ENCODE measurements at regions not wholly inside any gene's neighbourhood (a gene's known extent, or its start where the extent isn't known, plus 50 kb on each side); places are given as distances from the start of the nearest gene placed in this dataset.

DNA sequence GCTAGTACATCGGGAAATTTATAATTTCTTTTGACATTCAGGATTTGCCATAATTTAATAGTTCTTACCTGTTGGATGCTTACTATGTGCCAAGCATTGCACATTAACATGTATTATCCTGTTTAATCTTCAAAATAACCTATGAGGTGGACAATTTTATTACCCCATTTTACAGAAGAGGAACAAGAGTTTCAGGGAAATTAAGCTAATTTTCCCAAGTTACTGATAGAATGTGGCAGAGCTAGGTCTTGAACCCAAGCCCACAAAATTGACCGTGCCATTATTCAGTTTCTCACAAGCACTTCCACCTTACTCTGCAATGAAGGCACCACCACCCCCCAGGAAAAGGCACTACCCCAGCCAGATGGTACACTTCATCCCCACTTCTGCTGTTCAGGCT lies 161.1 kb upstream of the PLEKHG7 start:
- Histone ChIP-seq H3K9me2 (ENCODE audit: insufficient read depth) (no peaks in the 10 kb centered on the region), H3K4me2 (ENCODE audit: low read length) (no peak overlapping the region), H3K36me3 (ENCODE audit: control insufficient read depth in 1 of 2, insufficient read depth in 2 of 2, low read length in 2 of 2) (no peaks in the 10 kb centered on the region), H3K27ac (ENCODE audit: low read depth, low read length) (no peak overlapping the region), H3K4me1 (ENCODE audit: control insufficient read depth in 1 of 2, insufficient read depth in 2 of 2, low read length in 2 of 2) (peaks cover 8 to 25% of the 10 kb centered on the region in 2 experiments; a peak in 3 of 4 replicates), H3K9me3 (ENCODE audit: control insufficient read depth in 1 of 2, insufficient read depth in 1 of 2, low read depth in 1 of 2, low read length in 2 of 2) (no peaks in the 10 kb centered on the region), H3K79me2 (ENCODE audit: insufficient read depth, low read length) (no peaks in the 10 kb centered on the region), H3K4me3 (replicated peaks in 1 of 2; ENCODE audit: low read depth in 1 of 2, low read length in 2 of 2) (no peak overlapping the region), H2AFZ (ENCODE audit: low read depth, low read length, poor library complexity, severe bottlenecking) (no peak overlapping the region), H3K9ac (ENCODE audit: low read length) (no peak overlapping the region), H4K20me1 (ENCODE audit: insufficient read depth) (no peaks in the 10 kb centered on the region), H3K27me3 (ENCODE audit: insufficient read depth, low read length) (no peaks in the 10 kb centered on the region)
- no peak for DNase-seq (ENCODE audit: low read depth, low spot score)
- TF ChIP-seq SP1 (IDR thresholded peaks at IDR 0.05; ENCODE audit: low read depth) = no peak
- TF ChIP-seq, protein P1, sequence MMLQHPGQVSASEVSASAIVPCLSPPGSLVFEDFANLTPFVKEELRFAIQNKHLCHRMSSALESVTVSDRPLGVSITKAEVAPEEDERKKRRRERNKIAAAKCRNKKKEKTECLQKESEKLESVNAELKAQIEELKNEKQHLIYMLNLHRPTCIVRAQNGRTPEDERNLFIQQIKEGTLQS (IDR thresholded peaks at IDR 0.05) = no peak
- TF ChIP-seq EZH2 (IDR thresholded peaks at IDR 0.05) = no peak
- no peak for TF ChIP-seq YY1 (IDR thresholded peaks at IDR 0.05; ENCODE audit: extremely low read depth, insufficient replicate concordance, low read depth, low read length)
- no peak for TF ChIP-seq ZFX (IDR thresholded peaks at IDR 0.05)
- no peak for TF ChIP-seq RAD21 (IDR thresholded peaks at IDR 0.05; ENCODE audit: low read depth)
- no peak for TF ChIP-seq FOSL1 (IDR thresholded peaks at IDR 0.05; ENCODE audit: low read depth)
- intact Hi-C loops (cut with micrococcal nuclease) = no loop called here
- CTCF ChIA-PET = no interaction called here
- no peak for ATAC-seq
- no TSS peak for BruUV-seq (replicated peaks)
- POLR2A ChIA-PET = no interaction called here
- RAD21 ChIA-PET (ENCODE audit: low non-redundant PET in 1 of 2, low total read pairs in 2 of 2, uncharacterized antibody in 2 of 2, unreplicated experiment in 2 of 2) = interaction anchor here in 1 of 2 experiments (0.7 kb wide), 1 partner anchor 377 kb away, joined by 3 read pairs; no protein-coding TSS in a partner anchor

DNA sequence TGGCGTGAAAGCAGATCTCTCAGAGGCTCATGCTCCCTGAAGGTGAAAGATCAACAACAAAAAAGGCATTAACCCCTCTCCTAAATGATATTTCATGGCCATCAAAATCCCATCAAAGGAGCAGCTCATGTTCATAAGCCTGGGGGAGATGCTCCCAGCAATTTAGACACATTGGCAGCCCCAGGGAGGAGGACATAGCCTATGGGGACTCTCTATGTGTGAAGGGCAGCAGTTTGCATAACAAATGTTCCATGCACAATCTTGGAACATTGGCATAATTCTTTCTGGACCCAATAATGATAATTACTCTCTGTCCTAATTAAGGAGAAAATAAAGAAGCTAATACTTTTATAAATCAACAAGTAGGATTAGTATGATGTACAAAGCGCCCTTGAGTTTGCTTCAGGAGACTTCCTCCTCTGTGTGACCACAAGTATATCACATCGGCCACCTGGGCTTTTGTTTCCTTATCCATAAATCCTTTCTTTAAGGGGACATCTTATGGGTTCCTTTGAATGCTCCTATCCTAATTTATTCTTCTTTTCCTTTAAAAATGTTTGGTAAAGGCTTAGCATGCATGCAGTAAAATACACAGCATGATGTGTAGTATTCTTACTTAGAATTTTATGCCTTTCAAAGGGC lies 161.9 kb upstream of the PLEKHG7 start:
- Histone ChIP-seq H3K4me1 (ENCODE audit: control insufficient read depth in 1 of 2, insufficient read depth in 2 of 2, low read length in 2 of 2) (peaks cover 8 to 25% of the 10 kb centered on the region in 2 experiments; a peak in 3 of 4 replicates), H2AFZ (ENCODE audit: low read depth, low read length, poor library complexity, severe bottlenecking) (no peak overlapping the region), H4K20me1 (ENCODE audit: insufficient read depth) (no peaks in the 10 kb centered on the region), H3K9me3 (ENCODE audit: control insufficient read depth in 1 of 2, insufficient read depth in 1 of 2, low read depth in 1 of 2, low read length in 2 of 2) (no peaks in the 10 kb centered on the region), H3K9me2 (ENCODE audit: insufficient read depth) (no peaks in the 10 kb centered on the region), H3K9ac (ENCODE audit: low read length) (no peak overlapping the region), H3K79me2 (ENCODE audit: insufficient read depth, low read length) (no peaks in the 10 kb centered on the region), H3K4me3 (replicated peaks in 1 of 2; ENCODE audit: low read depth in 1 of 2, low read length in 2 of 2) (no peak overlapping the region), H3K36me3 (ENCODE audit: control insufficient read depth in 1 of 2, insufficient read depth in 2 of 2, low read length in 2 of 2) (no peaks in the 10 kb centered on the region), H3K27me3 (ENCODE audit: insufficient read depth, low read length) (no peaks in the 10 kb centered on the region), H3K4me2 (ENCODE audit: low read length) (no peak overlapping the region), H3K27ac (ENCODE audit: low read depth, low read length) (no peak overlapping the region)
- no TSS peak for BruUV-seq (replicated peaks)
- CTCF ChIA-PET = no interaction called here
- POLR2A ChIA-PET = no interaction called here
- RAD21 ChIA-PET (ENCODE audit: low non-redundant PET in 1 of 2, low total read pairs in 2 of 2, uncharacterized antibody in 2 of 2, unreplicated experiment in 2 of 2) = no interaction called here
- intact Hi-C loops (cut with micrococcal nuclease) = no loop called here
- no peak for DNase-seq (ENCODE audit: low read depth, low spot score)
- ATAC-seq = no peak
- TF ChIP-seq ZFX (IDR thresholded peaks at IDR 0.05) = no peak
- TF ChIP-seq ELF1 (IDR thresholded peaks at IDR 0.05; ENCODE audit: borderline replicate concordance, low read depth) = no peak
- TF ChIP-seq FOSL1 (IDR thresholded peaks at IDR 0.05; ENCODE audit: low read depth) = no peak
- TF ChIP-seq, protein P2, sequence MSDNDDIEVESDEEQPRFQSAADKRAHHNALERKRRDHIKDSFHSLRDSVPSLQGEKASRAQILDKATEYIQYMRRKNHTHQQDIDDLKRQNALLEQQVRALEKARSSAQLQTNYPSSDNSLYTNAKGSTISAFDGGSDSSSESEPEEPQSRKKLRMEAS (IDR thresholded peaks at IDR 0.05) = no peak
- TF ChIP-seq SIN3A (IDR thresholded peaks at IDR 0.05; ENCODE audit: low read depth) = no peak
- no peak for TF ChIP-seq EGR1 (IDR thresholded peaks at IDR 0.05; ENCODE audit: low read depth)
- no peak for TF ChIP-seq CBX3 (IDR thresholded peaks at IDR 0.05; ENCODE audit: low read depth)
- no peak for TF ChIP-seq YY1 (IDR thresholded peaks at IDR 0.05; ENCODE audit: extremely low read depth, insufficient replicate concordance, low read depth, low read length)
- no peak for TF ChIP-seq POLR2A (IDR thresholded peaks at IDR 0.05; ENCODE audit: borderline replicate concordance, extremely low read depth, insufficient read depth, insufficient read length)
- TF ChIP-seq, protein P3, sequence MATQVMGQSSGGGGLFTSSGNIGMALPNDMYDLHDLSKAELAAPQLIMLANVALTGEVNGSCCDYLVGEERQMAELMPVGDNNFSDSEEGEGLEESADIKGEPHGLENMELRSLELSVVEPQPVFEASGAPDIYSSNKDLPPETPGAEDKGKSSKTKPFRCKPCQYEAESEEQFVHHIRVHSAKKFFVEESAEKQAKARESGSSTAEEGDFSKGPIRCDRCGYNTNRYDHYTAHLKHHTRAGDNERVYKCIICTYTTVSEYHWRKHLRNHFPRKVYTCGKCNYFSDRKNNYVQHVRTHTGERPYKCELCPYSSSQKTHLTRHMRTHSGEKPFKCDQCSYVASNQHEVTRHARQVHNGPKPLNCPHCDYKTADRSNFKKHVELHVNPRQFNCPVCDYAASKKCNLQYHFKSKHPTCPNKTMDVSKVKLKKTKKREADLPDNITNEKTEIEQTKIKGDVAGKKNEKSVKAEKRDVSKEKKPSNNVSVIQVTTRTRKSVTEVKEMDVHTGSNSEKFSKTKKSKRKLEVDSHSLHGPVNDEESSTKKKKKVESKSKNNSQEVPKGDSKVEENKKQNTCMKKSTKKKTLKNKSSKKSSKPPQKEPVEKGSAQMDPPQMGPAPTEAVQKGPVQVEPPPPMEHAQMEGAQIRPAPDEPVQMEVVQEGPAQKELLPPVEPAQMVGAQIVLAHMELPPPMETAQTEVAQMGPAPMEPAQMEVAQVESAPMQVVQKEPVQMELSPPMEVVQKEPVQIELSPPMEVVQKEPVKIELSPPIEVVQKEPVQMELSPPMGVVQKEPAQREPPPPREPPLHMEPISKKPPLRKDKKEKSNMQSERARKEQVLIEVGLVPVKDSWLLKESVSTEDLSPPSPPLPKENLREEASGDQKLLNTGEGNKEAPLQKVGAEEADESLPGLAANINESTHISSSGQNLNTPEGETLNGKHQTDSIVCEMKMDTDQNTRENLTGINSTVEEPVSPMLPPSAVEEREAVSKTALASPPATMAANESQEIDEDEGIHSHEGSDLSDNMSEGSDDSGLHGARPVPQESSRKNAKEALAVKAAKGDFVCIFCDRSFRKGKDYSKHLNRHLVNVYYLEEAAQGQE (IDR thresholded peaks at IDR 0.05; ENCODE audit: low read depth) = no peak
- TF ChIP-seq, protein P4, sequence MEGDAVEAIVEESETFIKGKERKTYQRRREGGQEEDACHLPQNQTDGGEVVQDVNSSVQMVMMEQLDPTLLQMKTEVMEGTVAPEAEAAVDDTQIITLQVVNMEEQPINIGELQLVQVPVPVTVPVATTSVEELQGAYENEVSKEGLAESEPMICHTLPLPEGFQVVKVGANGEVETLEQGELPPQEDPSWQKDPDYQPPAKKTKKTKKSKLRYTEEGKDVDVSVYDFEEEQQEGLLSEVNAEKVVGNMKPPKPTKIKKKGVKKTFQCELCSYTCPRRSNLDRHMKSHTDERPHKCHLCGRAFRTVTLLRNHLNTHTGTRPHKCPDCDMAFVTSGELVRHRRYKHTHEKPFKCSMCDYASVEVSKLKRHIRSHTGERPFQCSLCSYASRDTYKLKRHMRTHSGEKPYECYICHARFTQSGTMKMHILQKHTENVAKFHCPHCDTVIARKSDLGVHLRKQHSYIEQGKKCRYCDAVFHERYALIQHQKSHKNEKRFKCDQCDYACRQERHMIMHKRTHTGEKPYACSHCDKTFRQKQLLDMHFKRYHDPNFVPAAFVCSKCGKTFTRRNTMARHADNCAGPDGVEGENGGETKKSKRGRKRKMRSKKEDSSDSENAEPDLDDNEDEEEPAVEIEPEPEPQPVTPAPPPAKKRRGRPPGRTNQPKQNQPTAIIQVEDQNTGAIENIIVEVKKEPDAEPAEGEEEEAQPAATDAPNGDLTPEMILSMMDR (IDR thresholded peaks at IDR 0.05 in 2 of 3, conservative IDR thresholded peaks at IDR 0.05 in 1 of 3; ENCODE audit: borderline replicate concordance in 1 of 3, insufficient read depth in 1 of 3, low read depth in 2 of 3, low read length in 2 of 3) = no peak

Data from HCT116 (cell line).